Tibial nerve (tissue), 3 donors: ENCODE measurements at regions not wholly inside any gene's neighbourhood (a gene's known extent, or its start where the extent isn't known, plus 50 kb on each side); places are given as distances from the start of the nearest gene placed in this dataset.
"Not testable (repeated sequence)": the region's sequence is repeated elsewhere in the genome, so short reads cannot be mapped to it uniquely, and the experiment has no call there.

Experiments
- CTCF ChIP-seq, 5 experiments: fragments of 200-600 bp in 3 of 5; fragments of 450-650 bp in 2 of 5; sonication (generic) in 3 of 5; IDR thresholded peaks; one replicate each; pipeline ENCODE4 v1.5.1; 2016 to 2019; ENCODE audit warnings: antibody characterized with exemption in 5 of 5, mild to moderate bottlenecking in 3 of 5, moderate library complexity in 2 of 5
- POLR2A ChIP-seq, 2 donors: fragments of 450-650 bp; IDR thresholded peaks; one replicate each; pipeline ENCODE4 v1.6.1; 2017; ENCODE audit warnings: antibody characterized with exemption in 2 of 2, mild to moderate bottlenecking in 2 of 2, moderate library complexity in 2 of 2

- TF ChIP-seq CTCF, POLR2A (IDR thresholded peaks at IDR 0.05): not testable (repeated sequence)
Measured at GRCh38 chr14:106359157-106359887, 832.9 kb downstream of the TMEM121 start.
